Thoracic aorta (tissue), 2 donors: ENCODE measurements at regions not wholly inside any gene's neighbourhood (a gene's known extent, or its start where the extent isn't known, plus 50 kb on each side); places are given as distances from the start of the nearest gene placed in this dataset.
"Not testable (repeated sequence)": the region's sequence is repeated elsewhere in the genome, so short reads cannot be mapped to it uniquely, and the experiment has no call there.

Experiments used
- ATAC-seq: fragments of 150-250 bp; one replicate; pipeline ENCODE4 v1.8.0; 2017; ENCODE audit warnings: low read depth; ENCODE audit not compliant: insufficient number of reproducible peaks, low FRiP score
- DNase-seq: peaks from one replicate; pipeline ENCODE4 v3.0.0-alpha.2; 2020; ENCODE audit warnings: low spot score
- H3K27ac ChIP-seq, 2 donors: fragments of 200-600 bp; sonication (generic); 1 replicate in 1 of 2; 2 replicates in 1 of 2; pipeline ENCODE4 v1.5.1; 2016; ENCODE audit warnings: mild to moderate bottlenecking in 2 of 2, moderate library complexity in 2 of 2
- H3K27me3 ChIP-seq: fragments of 200-600 bp; sonication (generic); replicated peaks from 2 replicates; pipeline ENCODE4 v1.6.0; 2016; ENCODE audit warnings: mild to moderate bottlenecking; ENCODE audit not compliant: insufficient read depth
- H3K36me3 ChIP-seq: fragments of 200-600 bp; sonication (generic); one replicate; pipeline ENCODE4 v1.5.1; 2016
- H3K4me1 ChIP-seq, 2 donors: fragments of 200-600 bp; sonication (generic); 1 replicate in 1 of 2; 2 replicates in 1 of 2; pipeline versions ENCODE4 v1.5.1 to v1.6.0; 2016; ENCODE audit warnings: low read depth in 2 of 2, mild to moderate bottlenecking in 1 of 2; ENCODE audit not compliant: control insufficient read depth in 1 of 2
- H3K4me3 ChIP-seq: fragments of 200-600 bp; sonication (generic); 2 replicates; pipeline ENCODE4 v1.5.1; 2016; ENCODE audit warnings: mild to moderate bottlenecking
- H3K9me3 ChIP-seq: fragments of 200-600 bp; sonication (generic); 2 replicates; pipeline ENCODE4 v1.5.1; 2016

- DNase-seq, H3K27ac ChIP-seq, H3K4me3 ChIP-seq, H3K27me3 ChIP-seq, H3K36me3 ChIP-seq, H3K9me3 ChIP-seq, ATAC-seq, H3K4me1 ChIP-seq: not testable (repeated sequence)
Measured at GRCh38 chr2:111455016-111456015, 334.6 kb downstream of the BCL2L11 start.

- not testable (repeated sequence) for DNase-seq, H3K27me3 ChIP-seq, H3K9me3 ChIP-seq, H3K4me3 ChIP-seq, H3K4me1 ChIP-seq, H3K27ac ChIP-seq, ATAC-seq, H3K36me3 ChIP-seq
Measured at GRCh38 chr2:111457191-111457590, 336.5 kb downstream of the BCL2L11 start.

GRCh38 chr2:111460901-111461300 lies 340.2 kb downstream of the BCL2L11 start:
- not testable (repeated sequence) for ATAC-seq, H3K27ac ChIP-seq, H3K36me3 ChIP-seq, H3K9me3 ChIP-seq, H3K27me3 ChIP-seq, H3K4me3 ChIP-seq, DNase-seq
- peaks cover 0 to 12% of the 10 kb centered on the region in 2 donors for H3K4me1 ChIP-seq

- H3K36me3 ChIP-seq, H3K27ac ChIP-seq, DNase-seq, H3K4me3 ChIP-seq, H3K9me3 ChIP-seq, H3K27me3 ChIP-seq, ATAC-seq: not testable (repeated sequence)
- H3K4me1 ChIP-seq: peaks cover 0 to 12% of the 10 kb centered on the region in 2 donors
Measured at GRCh38 chr2:111461831-111462230, 341.1 kb downstream of the BCL2L11 start.

- peak overlapping the region in 1 of 2 donors; percentile 52 for H3K27ac ChIP-seq
- ATAC-seq, H3K36me3 ChIP-seq, H3K9me3 ChIP-seq, DNase-seq, H3K27me3 ChIP-seq, H3K4me3 ChIP-seq: not testable (repeated sequence)
- H3K4me1 ChIP-seq: peaks cover 0 to 12% of the 10 kb centered on the region in 2 donors
Measured at GRCh38 chr2:111462572-111462971, 341.9 kb downstream of the BCL2L11 start.

- not testable (repeated sequence) for H3K27me3 ChIP-seq, H3K36me3 ChIP-seq, ATAC-seq, H3K9me3 ChIP-seq, DNase-seq
- Histone ChIP-seq H3K4me3 (peak overlapping the region; percentile 50), H3K27ac (peak overlapping the region in 1 of 2 donors; percentile 52), H3K4me1 (peaks cover 0 to 12% of the 10 kb centered on the region in 2 donors)
Measured at GRCh38 chr2:111463238-111463848, 342.6 kb downstream of the BCL2L11 start.

- not testable (repeated sequence) for H3K27ac ChIP-seq, H3K36me3 ChIP-seq, DNase-seq, H3K27me3 ChIP-seq, H3K9me3 ChIP-seq
- H3K4me3 ChIP-seq: peak overlapping the region; percentile 50
- H3K4me1 ChIP-seq: peaks cover 0 to 12% of the 10 kb centered on the region in 2 donors
- ATAC-seq: peak; percentile 52
Measured at GRCh38 chr2:111463956-111464355, 343.2 kb downstream of the BCL2L11 start.

- not testable (repeated sequence) for H3K27ac ChIP-seq, H3K27me3 ChIP-seq, H3K36me3 ChIP-seq, ATAC-seq, DNase-seq, H3K9me3 ChIP-seq
- Histone ChIP-seq H3K4me3 (peak overlapping the region; percentile 50), H3K4me1 (peaks cover 0 to 12% of the 10 kb centered on the region in 2 donors)
Measured at GRCh38 chr2:111464367-111464766, 343.7 kb downstream of the BCL2L11 start.

- H3K27me3 ChIP-seq, H3K9me3 ChIP-seq, H3K36me3 ChIP-seq, H3K4me3 ChIP-seq, H3K27ac ChIP-seq, ATAC-seq, DNase-seq: not testable (repeated sequence)
- H3K4me1 ChIP-seq: peaks cover 0 to 12% of the 10 kb centered on the region in 2 donors
Measured at GRCh38 chr2:111465521-111465920, 344.8 kb downstream of the BCL2L11 start.

GRCh38 chr2:111466744-111467143 lies 346.0 kb downstream of the BCL2L11 start:
- not testable (repeated sequence) for H3K36me3 ChIP-seq, H3K27me3 ChIP-seq, H3K27ac ChIP-seq, DNase-seq, ATAC-seq, H3K4me3 ChIP-seq, H3K9me3 ChIP-seq
- peaks cover 0 to 12% of the 10 kb centered on the region in 2 donors for H3K4me1 ChIP-seq

GRCh38 chr2:111470924-111471323 lies 350.2 kb downstream of the BCL2L11 start:
- not testable (repeated sequence) for ATAC-seq, H3K4me3 ChIP-seq, DNase-seq, H3K27me3 ChIP-seq, H3K27ac ChIP-seq, H3K4me1 ChIP-seq, H3K9me3 ChIP-seq, H3K36me3 ChIP-seq

GRCh38 chr2:111471791-111472530 lies 351.2 kb downstream of the BCL2L11 start:
- not testable (repeated sequence) for H3K9me3 ChIP-seq, H3K27me3 ChIP-seq, H3K4me1 ChIP-seq, H3K36me3 ChIP-seq, DNase-seq, H3K4me3 ChIP-seq, H3K27ac ChIP-seq
- peak; percentile 54 for ATAC-seq
